NCI-H2171 (cell line): ENCODE measurements at regions not wholly inside any gene's neighbourhood (a gene's known extent, or its start where the extent isn't known, plus 50 kb on each side); places are given as distances from the start of the nearest gene placed in this dataset.
"Not testable (repeated sequence)": the region's sequence is repeated elsewhere in the genome, so short reads cannot be mapped to it uniquely, and the experiment has no call there.

Source experiments
- DNase-seq: peaks from one replicate; lab custom pipeline; 2025; lab: John Stamatoyannopoulos, UW

DNA sequence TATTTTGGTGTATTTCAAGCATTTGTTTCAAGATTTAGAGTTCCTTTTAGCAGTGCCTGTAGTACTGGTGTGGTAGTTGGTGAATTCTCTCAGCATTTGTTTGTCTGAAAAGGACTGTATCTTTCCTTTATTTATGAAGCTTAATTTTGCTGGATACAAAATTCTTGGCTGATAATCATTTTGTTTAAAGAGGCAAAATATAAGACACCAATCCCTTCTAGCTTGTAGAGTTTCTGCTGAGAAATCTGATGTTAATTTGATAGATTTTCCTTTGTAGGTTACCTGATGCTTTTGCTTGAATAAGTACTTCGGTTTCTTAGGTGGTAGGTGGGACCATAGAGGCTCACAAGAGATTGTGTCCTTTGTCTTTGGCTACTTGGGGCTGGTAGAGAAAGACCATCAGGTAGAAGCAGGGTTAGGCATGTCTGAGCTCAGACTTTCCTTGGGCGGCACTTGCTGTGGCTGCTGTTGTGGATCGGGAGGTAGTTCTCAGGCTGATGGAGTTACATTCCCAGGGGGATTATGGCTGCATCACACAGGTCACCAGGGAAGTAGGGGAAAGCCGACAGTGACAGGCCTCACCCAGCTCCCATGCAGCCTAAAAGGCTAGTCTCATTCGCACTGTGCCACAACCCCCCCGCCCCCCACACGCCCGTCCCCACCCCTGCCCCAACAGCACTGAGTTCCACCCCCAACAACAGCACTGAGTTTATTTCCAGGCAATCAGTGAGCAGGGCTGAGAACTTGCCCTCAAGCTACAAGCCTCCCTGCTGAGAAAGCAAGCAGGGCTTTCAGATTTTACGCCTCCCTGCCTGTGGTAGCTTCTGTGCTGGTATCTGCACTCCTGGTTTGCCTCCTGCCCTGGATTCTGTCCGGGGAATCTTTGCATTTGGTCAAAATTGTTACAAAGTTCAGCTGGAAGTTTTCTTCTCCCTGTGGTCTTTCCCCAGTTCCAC lies 127.1 kb upstream of the GLRA1 start:
- no peak for DNase-seq

DNA sequence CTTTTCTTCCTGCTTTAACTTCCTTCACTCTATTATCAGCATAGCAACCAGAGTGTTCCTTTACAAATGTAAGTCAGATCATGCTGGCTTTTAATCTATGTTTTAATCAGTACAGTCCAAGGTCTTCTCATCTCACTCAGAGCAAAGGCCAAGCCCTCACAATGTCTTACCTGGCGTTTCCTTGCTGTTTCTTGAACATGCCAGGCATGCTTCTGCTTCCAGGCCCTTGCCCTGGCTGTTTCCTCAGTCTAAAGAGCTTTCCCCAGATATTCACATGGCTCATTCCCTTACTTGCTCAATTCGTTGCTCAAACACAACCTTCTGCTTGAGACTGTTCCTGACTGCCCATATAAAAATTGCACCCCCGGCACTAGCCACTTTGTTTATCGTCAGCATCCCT lies 121.7 kb upstream of the GLRA1 start:
- no peak for DNase-seq

- not testable (repeated sequence) for DNase-seq
Observed at GRCh38 chr5:152038856-152039255, 114.2 kb upstream of the GLRA1 start.

- not testable (repeated sequence) for DNase-seq
Observed at GRCh38 chr5:152026328-152027024, 101.8 kb upstream of the GLRA1 start.

DNA sequence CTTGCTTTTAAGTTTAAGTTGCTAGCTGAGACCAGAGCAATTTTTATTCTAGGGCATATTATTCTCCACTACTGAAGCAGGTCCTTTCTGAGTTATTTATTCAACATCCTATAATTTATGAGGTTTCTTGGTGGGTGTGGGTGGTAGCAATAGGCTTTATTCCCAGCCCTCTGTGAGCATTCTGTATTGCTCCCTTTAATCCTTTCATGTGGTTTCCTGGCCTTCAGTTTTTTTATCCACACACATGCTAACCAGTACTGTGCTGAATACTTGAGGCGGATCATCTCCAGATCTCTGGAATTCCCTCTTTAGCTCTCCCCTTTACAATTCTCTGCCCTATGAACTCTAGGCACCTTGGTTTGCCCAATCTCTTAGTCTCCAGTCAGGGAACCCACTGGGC lies 91.8 kb upstream of the GLRA1 start:
- DNase-seq: no peak

DNA sequence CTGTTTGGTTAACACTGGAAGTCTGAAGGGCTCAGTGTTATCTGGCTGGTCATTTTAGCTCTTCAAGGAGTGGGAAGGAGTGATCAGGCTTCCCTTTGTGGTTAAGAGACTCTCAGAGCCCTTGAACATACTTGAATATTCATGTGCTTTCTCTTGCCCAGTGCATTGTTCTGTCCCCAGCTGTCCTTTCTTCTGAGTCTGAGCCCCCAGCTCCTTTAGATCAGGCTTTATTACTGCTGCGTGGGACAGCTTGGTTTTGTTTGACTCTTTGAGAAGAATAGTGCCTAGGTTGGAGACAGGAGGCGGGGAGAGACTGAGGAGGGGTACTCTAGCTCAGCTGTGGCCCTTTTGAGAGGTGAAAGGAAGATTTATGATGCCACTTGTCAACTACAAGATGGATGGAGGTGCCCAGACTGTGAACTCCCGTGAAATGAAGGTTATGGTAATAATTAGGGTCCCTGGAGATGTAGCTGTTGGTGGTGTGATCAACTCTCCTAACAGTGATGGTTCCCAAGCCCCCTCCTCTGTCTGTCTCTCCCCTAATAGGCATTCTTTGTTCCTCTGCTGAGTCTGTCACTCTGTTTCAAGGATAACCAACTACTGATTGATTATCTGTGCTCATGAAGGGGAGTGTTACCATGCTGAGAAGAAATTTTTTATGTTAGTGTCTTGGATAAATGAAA lies 83.1 kb upstream of the GLRA1 start:
- DNase-seq: no peak

- no peak for DNase-seq
Observed at GRCh38 chr5:152004095-152004494, 79.4 kb upstream of the GLRA1 start.
